Upper lobe of left lung (tissue), 4 donors: ENCODE measurements at regions not wholly inside any gene's neighbourhood (a gene's known extent, or its start where the extent isn't known, plus 50 kb on each side); places are given as distances from the start of the nearest gene placed in this dataset.

Experiments used
- CTCF ChIP-seq, 6 experiments: fragments of 450-650 bp in 4 of 6; fragments of 200-600 bp in 2 of 6; sonication (generic) in 2 of 6; IDR thresholded peaks; one replicate each; pipeline ENCODE4 v1.5.1; 2016 to 2019; ENCODE audit warnings: antibody characterized with exemption in 6 of 6
- EP300 ChIP-seq, 4 donors: sonication (generic); formaldehyde crosslinking; IDR thresholded peaks; one replicate each; pipeline ENCODE4 v1.5.1; 2017; ENCODE audit warnings: antibody characterized with exemption in 4 of 4, control low read depth in 2 of 4
- POLR2A ChIP-seq, 4 donors: fragments of 450-650 bp; IDR thresholded peaks; one replicate each; pipeline ENCODE4 v1.5.1; 2016 to 2017; ENCODE audit warnings: antibody characterized with exemption in 4 of 4, mild to moderate bottlenecking in 2 of 4
- POLR2AphosphoS5 ChIP-seq, 2 donors: sonication (generic); formaldehyde crosslinking; IDR thresholded peaks; one replicate each; pipeline ENCODE4 v1.5.1; 2017; ENCODE audit warnings: antibody characterized with exemption in 2 of 2

- TF ChIP-seq POLR2AphosphoS5 (IDR thresholded peaks at IDR 0.05) (no peak), CTCF (IDR thresholded peaks at IDR 0.05) (no peak), POLR2A (IDR thresholded peaks at IDR 0.05) (no peak), EP300 (IDR thresholded peaks at IDR 0.05) (no peak)
Observed at GRCh38 chr6:97459986-97460385, 177.0 kb upstream of the MMS22L start.
